ENCODE measurements at regions not wholly inside any gene's neighbourhood (a gene's known extent, or its start where the extent isn't known, plus 50 kb on each side); places are given as distances from the start of the nearest gene placed in this dataset.
"Not testable (repeated sequence)": the region's sequence is repeated elsewhere in the genome, so short reads cannot be mapped to it uniquely, and the experiment has no call there.

- intact Hi-C loops (cut with DNase I) = no loop called here
- no peak for DNase-seq (ENCODE audit: low spot score)
These were observed 339.3 kb downstream of the DAD1 start for GRCh38 chr14:22249770-22250169.

GRCh38 chr14:22243971-22244581 is 344.9 kb downstream of the DAD1 start:
- intact Hi-C loops (cut with DNase I) = no loop called here
- DNase-seq (ENCODE audit: low spot score) = no peak

GRCh38 chr14:22238320-22238719 is 350.7 kb downstream of the DAD1 start:
- DNase-seq (ENCODE audit: low spot score); intact Hi-C loops (cut with DNase I): not testable (repeated sequence)

- DNase-seq (ENCODE audit: low spot score) = no peak
- intact Hi-C loops (cut with DNase I) = no loop called here
These were observed 355.6 kb downstream of the DAD1 start for GRCh38 chr14:22233377-22233776.

GRCh38 chr14:22232933-22233332 is 356.1 kb downstream of the DAD1 start:
- no peak for DNase-seq (ENCODE audit: low spot score)
- intact Hi-C loops (cut with DNase I) = no loop called here

GRCh38 chr14:22232486-22232885 is 356.5 kb downstream of the DAD1 start:
- DNase-seq (ENCODE audit: low spot score) = no peak
- intact Hi-C loops (cut with DNase I) = no loop called here

- DNase-seq (ENCODE audit: low spot score) = no peak
- intact Hi-C loops (cut with DNase I) = no loop called here
These were observed 358.0 kb downstream of the DAD1 start for GRCh38 chr14:22231018-22231417.

GRCh38 chr14:22230517-22230916 is 358.5 kb downstream of the DAD1 start:
- DNase-seq (ENCODE audit: low spot score) = no peak
- intact Hi-C loops (cut with DNase I) = no loop called here

- no peak for DNase-seq (ENCODE audit: low spot score)
- intact Hi-C loops (cut with DNase I) = no loop called here
These were observed 361.9 kb downstream of the DAD1 start for GRCh38 chr14:22227084-22227483.

GRCh38 chr14:22226381-22226780 is 362.6 kb downstream of the DAD1 start:
- intact Hi-C loops (cut with DNase I) = no loop called here

GRCh38 chr14:22225516-22226140 is 363.4 kb downstream of the DAD1 start:
- DNase-seq (ENCODE audit: low spot score) = no peak
- intact Hi-C loops (cut with DNase I) = no loop called here

More at GRCh38 chr14:22226381-22226780, 362.6 kb downstream of the DAD1 start:
- no peak for DNase-seq (ENCODE audit: low spot score)

GRCh38 chr14:22221508-22221907 is 367.5 kb downstream of the DAD1 start:
- no peak for DNase-seq (ENCODE audit: low spot score)
- intact Hi-C loops (cut with DNase I) = no loop called here

- no peak for DNase-seq (ENCODE audit: low spot score)
- intact Hi-C loops (cut with DNase I) = no loop called here
These were observed 368.6 kb downstream of the DAD1 start for GRCh38 chr14:22220427-22220826.

- intact Hi-C loops (cut with DNase I) = no loop called here
- no peak for DNase-seq (ENCODE audit: low spot score)
These were observed 370.3 kb downstream of the DAD1 start for GRCh38 chr14:22218728-22219127.

GRCh38 chr14:22213120-22213519 is 375.9 kb downstream of the DAD1 start:
- no peak for DNase-seq (ENCODE audit: low spot score)
- intact Hi-C loops (cut with DNase I) = no loop called here

GRCh38 chr14:22210906-22211305 is 378.1 kb downstream of the DAD1 start:
- DNase-seq (ENCODE audit: low spot score) = no peak
- intact Hi-C loops (cut with DNase I) = no loop called here

- intact Hi-C loops (cut with DNase I) = no loop called here
These were observed 379.0 kb downstream of the DAD1 start for GRCh38 chr14:22210026-22210425.

GRCh38 chr14:22203036-22203435 is 386.0 kb downstream of the DAD1 start:
- intact Hi-C loops (cut with DNase I) = no loop called here
- DNase-seq (ENCODE audit: low spot score) = no peak

More at GRCh38 chr14:22210026-22210425, 379.0 kb downstream of the DAD1 start:
- no peak for DNase-seq (ENCODE audit: low spot score)

- no peak for DNase-seq (ENCODE audit: low spot score)
- intact Hi-C loops (cut with DNase I) = no loop called here
These were observed 386.7 kb downstream of the DAD1 start for GRCh38 chr14:22202313-22202712.

- intact Hi-C loops (cut with DNase I) = no loop called here
- DNase-seq (ENCODE audit: low spot score) = no peak
These were observed 387.9 kb downstream of the DAD1 start for GRCh38 chr14:22200977-22201605.

GRCh38 chr14:22200131-22200530 is 388.9 kb downstream of the DAD1 start:
- DNase-seq (ENCODE audit: low spot score); intact Hi-C loops (cut with DNase I): not testable (repeated sequence)
